Ramos (cell line): ENCODE measurements at regions not wholly inside any gene's neighbourhood (a gene's known extent, or its start where the extent isn't known, plus 50 kb on each side); places are given as distances from the start of the nearest gene placed in this dataset.
"Not testable (repeated sequence)": the region's sequence is repeated elsewhere in the genome, so short reads cannot be mapped to it uniquely, and the experiment has no call there.

Experiments used
- in situ Hi-C: fragments of 300-500 bp; cut with MboI; formaldehyde crosslinking; loops from one replicate; pipeline ENCODE4 v1.14.3; 2022; ENCODE audit warnings: low sequenced_read_pairs; ENCODE audit not compliant: unreplicated experiment

- in situ Hi-C loops, result no loop called here
These were observed 272.9 kb downstream of the ADGRD1 start for GRCh38 chr12:131226345-131227265.

DNA sequence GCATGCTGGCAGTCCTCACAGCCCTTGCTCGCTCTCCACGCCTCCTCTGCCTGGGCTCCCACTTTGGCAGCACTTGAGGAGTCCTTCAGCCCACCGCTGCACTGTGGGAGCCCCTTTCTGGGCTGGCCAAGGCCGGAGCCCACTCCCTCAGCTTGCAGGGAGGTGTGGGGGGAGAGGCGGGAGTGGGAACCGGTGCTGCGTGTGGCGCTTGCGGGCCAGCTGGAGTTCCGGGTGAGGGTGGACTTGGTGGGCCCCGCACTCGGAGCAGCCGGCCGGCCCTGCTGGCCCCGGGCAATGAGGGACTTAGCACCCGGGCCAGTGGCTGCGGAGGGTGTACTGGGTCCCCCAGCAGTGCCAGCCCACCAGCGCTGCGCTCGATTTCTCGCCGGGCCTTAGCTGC is 273.9 kb downstream of the ADGRD1 start:
- in situ Hi-C loops, result not testable (repeated sequence)

GRCh38 chr12:131229079-131229425 is 275.3 kb downstream of the ADGRD1 start:
- in situ Hi-C loops, result not testable (repeated sequence)

DNA sequence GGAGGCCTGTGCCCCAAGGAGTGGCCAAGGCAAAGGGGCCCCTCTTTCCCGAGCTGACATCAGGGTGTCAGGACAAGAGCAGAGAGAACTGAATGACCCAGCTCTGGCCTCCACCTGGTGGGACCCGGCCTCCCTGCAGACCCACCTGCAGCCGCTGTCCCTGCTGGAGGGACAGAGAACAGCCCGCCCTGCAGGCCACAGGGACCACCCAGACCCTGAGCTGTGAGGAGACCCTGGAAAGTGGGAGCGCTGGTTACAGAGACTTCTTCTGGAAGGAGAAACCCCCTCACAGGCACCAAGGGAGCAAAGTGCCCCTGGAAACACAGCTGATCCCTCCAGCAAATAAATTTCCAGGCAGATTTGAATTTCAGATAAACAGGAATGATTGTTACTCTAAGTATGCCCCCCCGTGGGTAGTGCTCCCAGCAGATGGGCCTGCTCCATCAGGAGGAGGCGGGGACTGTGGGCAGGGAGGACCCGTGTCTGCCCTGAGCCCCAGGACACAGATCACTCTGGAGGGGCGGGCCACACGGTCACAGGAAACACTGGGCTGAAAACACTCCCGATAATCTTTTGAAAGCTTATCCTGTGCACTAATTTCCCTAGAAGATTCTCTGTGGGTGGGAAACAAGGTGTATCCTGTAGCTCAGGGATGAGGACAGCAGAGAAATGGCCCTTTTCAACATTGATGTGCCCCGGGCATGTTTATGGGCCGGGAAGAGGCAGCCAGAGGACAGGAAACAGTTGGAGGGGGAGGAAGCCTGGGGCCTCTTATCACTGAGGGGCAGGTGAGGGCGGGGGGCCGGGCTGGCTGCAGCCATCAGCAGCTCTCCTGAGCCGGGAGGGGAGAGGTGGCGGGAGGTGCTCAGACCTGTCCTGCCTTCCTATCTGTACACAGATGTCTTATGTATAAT is 276.0 kb downstream of the ADGRD1 start:
- in situ Hi-C loops, result no loop called here

DNA sequence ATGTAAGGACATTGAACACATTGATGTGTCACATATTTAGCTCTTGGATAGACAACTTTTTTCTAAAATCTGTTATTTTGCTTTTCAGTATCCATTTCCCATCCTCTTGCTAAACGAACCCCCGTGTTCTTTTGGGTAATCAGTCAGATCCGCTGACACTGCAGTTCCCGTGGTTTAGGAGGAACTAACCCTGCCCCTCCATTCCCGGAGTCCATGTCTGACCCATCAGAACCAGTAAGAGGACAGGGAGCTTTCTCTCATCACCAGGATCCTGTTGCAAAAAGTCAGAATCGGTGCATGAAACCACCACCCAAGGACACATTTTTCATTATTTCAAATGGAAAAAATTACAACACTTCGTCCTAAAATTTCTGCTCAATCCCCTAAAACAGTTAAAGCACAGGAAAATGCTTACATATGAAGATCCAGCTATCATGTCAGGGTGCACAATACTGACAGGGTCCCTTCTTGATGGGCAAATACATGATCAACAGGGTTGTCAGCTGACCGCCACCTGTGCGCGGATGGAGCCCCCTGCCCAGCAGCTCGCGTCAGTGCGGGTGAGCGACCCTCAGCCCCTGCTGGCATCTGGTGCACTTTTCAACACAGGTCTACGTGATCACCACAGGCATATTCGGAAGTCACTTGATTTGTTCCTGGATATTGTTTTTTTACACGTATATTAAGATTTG is 276.8 kb downstream of the ADGRD1 start:
- in situ Hi-C loops, result no loop called here

DNA sequence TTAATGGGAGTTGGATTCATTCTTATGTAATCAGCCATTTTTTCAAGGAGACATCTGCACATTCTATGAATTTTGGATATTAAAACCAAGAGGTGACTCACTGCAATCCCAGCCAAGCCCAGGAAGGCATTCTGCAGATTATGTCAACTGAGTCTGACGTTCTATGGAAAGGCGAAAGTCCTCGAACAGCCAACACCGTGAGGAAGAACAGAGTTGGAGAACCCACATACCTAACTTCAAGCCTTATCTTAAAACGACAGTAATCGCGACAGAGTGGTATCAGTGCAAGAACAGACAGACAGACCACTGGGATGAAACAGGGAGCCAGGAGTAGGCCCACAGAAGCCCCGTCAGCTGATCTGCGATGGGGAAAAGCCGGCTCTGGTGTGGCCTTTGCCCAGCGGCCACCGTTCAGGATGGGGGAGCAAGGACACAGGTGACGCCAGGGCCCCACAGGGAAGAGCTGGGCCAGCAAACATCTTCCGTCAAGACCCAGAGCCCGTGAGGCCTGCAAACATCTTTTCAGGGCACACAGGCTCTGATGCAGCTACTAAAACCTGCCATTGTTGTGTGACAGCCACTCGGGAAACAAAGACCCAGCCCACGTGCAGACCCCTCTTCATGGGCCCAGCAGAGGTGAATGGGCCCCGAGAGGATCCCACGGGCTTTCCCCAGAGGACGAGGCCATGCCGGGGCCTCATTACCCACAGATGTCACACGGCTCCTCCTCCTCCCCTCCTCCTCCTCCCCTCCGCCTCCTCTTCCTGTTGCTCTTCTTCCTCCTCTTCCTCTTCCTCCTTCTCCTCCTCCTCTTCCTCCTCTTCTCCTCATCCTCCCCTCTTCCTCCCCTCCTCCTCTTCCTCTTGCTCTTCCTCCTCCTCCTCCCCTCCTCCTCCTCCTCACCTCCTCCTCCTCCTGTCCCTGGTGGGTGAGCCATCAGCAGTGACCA is 277.6 kb downstream of the ADGRD1 start:
- in situ Hi-C loops, result no loop called here

DNA sequence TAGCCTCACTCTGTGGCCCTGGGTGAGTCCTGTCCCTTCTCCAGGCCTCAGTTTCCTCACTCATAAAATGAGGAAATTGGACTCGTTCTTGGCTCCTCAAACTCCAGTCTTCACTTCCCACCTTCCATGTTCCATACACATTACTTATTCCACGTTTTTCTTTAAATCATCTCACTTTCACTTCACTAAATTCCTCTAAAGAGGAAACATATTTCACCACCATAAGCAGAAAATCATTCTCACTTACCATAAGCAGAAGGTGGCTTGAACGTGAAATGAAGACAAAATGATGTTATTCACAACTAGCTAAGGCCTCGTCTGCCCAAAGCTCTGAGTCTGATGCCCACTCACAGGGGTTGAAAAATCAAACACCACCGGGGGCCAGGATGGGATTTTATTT is 278.3 kb downstream of the ADGRD1 start:
- in situ Hi-C loops, result no loop called here

DNA sequence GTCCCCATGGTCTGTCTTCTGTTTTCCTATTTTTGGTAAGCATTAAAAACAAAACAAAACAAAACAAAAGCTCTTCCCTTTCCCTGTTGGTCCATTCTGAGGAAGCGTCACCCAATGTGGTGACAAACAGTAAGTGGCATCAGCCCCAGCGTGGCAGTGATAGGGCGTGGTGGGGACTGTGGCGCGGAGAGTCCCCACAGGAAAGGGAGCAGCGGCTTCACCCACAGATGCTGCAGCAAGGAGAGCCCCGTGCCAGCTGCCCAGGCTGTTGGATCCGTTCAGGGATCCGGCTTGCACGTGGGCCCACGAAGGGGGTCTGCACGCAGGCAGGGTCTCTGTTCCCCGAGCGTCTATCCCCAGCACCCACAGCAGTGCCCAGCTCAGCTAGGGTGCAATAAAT is 279.2 kb downstream of the ADGRD1 start:
- in situ Hi-C loops, result not testable (repeated sequence)

GRCh38 chr12:131233850-131234789 is 280.4 kb downstream of the ADGRD1 start:
- in situ Hi-C loops, result not testable (repeated sequence)

DNA sequence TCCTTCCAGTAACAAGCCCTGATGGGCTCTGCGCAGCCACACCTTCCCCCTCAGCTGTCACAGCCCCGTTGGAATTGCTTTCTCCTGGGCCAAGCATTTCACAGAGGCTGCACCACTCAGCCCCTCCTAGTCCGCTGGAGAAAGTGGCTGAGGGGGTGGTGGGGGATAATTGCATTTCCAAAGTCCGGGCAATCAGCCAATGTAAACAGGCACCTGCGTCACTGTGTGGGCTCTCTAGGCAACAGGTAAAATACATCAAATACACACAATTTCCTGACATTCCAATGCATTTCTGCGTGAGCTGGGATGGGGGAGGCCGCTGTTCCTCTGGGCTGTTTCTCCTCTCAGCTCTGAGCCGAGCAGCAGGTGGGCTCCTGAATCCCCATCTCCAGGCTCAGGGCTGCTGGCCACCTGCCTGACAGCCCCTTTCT is 281.1 kb downstream of the ADGRD1 start:
- in situ Hi-C loops, result not testable (repeated sequence)

DNA sequence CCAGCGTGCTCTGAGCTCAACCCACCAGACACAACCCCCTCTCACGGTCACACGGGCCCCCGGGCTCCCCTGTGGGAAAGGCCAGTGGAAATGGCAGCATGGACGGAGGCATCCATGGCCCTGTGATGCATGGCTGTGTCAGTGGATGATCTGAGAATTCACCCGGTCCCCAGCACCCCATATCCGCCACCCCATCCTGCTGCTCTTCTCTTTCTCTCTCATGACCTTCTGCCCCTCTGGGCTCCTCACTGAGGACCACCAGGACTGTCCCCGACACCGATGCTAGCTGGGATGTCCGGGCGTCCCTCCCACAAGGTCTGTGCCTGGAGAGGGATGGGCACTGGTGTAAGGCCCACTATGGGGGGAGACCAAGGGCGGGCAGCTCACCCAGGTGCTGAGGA is 282.2 kb downstream of the ADGRD1 start:
- in situ Hi-C loops, result no loop called here

- in situ Hi-C loops, result no loop called here
These were observed 285.8 kb downstream of the ADGRD1 start for GRCh38 chr12:131239384-131240094.

DNA sequence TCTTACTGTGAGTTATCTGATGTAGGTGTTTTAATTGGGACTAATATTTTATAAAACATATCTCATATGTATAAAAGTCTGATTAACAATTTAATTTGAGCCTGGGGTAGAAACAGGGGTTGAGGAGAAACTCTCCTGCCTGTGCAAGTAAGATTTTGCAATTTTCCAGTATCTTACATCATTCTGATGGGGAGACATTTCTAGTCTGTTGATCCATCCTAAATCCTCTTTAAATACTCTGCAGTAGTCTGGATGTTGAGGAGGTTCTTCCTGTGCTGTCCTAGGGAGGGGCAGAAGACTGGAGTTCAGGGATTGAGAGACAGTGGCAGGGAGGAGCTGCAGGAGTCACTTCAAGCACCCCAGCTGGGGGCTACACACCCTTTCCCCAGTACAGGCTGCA is 287.8 kb downstream of the ADGRD1 start:
- in situ Hi-C loops, result no loop called here

DNA sequence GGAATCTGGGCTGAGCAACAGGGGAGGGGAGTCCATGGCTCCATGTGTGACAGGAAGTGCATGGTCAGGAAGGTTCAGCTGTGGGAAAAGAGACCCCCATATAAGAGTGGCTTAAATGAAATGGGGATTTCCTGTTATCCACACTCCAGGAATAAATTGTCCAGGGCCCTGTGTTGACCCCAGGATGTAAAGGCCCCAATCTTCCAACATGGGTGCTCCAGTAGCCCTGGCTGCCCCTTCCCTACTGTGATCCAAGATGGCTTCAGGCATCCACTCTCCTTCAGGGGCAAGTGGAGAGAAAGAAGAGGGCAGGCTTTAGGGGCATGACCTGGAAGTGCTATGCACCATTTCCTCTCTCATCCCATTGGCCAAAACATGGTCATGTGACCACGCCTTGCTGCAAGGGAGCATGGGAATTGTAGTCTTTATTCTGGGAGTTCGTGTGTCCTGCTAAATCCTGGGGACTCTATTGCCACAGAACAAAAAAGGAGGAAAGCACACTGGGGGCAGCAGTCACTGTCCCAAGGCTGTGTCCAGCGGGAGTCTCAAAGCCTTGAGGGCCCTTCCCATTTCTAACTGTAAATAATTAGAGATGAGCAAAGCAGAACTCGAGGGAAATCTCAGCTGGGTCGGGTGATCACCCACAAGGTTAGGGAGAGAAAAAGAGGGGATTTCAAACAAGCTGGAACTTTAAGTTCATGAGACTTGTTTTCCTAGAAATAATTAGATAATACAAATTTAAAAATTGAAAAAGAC is 289.2 kb downstream of the ADGRD1 start:
- in situ Hi-C loops, result no loop called here

GRCh38 chr12:131244157-131244688 is 290.5 kb downstream of the ADGRD1 start:
- in situ Hi-C loops, result not testable (repeated sequence)

DNA sequence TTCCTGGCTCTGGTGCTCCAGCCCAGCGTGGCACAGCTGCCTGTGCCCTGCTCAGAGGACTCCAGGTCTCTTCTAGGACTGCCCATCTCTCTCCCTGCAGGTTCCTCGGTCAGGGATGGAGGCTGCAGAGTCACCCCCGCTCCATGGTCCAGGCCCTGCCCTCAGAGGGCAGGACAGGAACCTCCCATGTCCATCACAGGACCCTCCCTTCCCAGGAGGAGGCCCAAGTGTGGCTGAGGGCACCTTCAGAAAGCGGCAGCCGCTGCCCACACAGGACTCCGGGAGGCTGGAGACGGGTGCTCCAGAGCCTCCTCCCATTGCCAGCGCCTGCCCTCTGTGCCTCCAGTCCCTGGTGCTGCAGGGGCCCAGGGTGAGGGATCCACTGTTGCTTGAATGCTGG is 291.5 kb downstream of the ADGRD1 start:
- in situ Hi-C loops, result not testable (repeated sequence)
